ENCODE measurements at regions not wholly inside any gene's neighbourhood (a gene's known extent, or its start where the extent isn't known, plus 50 kb on each side); places are given as distances from the start of the nearest gene placed in this dataset.

DNA sequence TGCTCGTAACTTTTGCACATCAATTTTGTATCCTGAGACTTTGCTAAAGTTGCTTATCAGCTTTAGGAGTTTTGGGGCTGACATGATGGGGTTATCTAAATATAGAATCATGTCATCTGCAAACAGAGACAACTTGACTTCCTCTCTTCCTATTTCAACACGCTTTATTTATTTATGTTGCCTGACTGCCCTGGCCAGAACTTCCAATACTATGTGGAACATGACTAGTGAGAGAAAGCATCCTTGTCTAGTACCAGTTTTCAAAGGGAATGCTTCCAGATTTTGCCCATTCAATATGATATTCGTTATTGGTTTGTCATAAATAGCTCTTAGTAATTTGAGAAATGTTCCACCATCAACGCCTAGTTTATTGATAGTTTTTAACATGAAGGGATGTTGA lies 65.4 kb upstream of the CDH12 start:
- no TSS peak for BruUV-seq (replicated peaks)
- ChIA-PET CTCF (no interaction called here), POLR2A (no interaction called here)
- in situ Hi-C loops (cut with HindIII; ENCODE audit: low pct_unique_long_range_greater_than_20kb, low sequenced_read_pairs): no loop called here
- no peak overlapping the region for H3K4me3 ChIP-seq (ENCODE audit: low read depth in 2 of 2, low read length in 2 of 2)
- H3K27ac ChIP-seq (ENCODE audit: low read length): no peak overlapping the region
- no peaks in the 10 kb centered on the region for H3K4me1 ChIP-seq (ENCODE audit: control insufficient read depth, insufficient read depth, low read length)
- DNase-seq (ENCODE audit: low read depth, low spot score): no peak
- no peak for ATAC-seq
- TF ChIP-seq POLR2AphosphoS5 (IDR thresholded peaks at IDR 0.05; ENCODE audit: low read depth, low read length) (no peak), TCF7L2 (IDR thresholded peaks at IDR 0.05; ENCODE audit: low read depth, low read length) (no peak), CTCF (IDR thresholded peaks at IDR 0.05) (no peak), SIN3A (IDR thresholded peaks at IDR 0.05; ENCODE audit: borderline replicate concordance, insufficient read depth, low read depth, low read length) (no peak)
- TF ChIP-seq, protein P1, sequence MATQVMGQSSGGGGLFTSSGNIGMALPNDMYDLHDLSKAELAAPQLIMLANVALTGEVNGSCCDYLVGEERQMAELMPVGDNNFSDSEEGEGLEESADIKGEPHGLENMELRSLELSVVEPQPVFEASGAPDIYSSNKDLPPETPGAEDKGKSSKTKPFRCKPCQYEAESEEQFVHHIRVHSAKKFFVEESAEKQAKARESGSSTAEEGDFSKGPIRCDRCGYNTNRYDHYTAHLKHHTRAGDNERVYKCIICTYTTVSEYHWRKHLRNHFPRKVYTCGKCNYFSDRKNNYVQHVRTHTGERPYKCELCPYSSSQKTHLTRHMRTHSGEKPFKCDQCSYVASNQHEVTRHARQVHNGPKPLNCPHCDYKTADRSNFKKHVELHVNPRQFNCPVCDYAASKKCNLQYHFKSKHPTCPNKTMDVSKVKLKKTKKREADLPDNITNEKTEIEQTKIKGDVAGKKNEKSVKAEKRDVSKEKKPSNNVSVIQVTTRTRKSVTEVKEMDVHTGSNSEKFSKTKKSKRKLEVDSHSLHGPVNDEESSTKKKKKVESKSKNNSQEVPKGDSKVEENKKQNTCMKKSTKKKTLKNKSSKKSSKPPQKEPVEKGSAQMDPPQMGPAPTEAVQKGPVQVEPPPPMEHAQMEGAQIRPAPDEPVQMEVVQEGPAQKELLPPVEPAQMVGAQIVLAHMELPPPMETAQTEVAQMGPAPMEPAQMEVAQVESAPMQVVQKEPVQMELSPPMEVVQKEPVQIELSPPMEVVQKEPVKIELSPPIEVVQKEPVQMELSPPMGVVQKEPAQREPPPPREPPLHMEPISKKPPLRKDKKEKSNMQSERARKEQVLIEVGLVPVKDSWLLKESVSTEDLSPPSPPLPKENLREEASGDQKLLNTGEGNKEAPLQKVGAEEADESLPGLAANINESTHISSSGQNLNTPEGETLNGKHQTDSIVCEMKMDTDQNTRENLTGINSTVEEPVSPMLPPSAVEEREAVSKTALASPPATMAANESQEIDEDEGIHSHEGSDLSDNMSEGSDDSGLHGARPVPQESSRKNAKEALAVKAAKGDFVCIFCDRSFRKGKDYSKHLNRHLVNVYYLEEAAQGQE (IDR thresholded peaks at IDR 0.05; ENCODE audit: insufficient read depth in 1 of 2, low read depth in 2 of 2, low read length in 1 of 2): no peak
- H3K27me3 ChIP-seq (ENCODE audit: control insufficient read depth, insufficient read depth, low read length): no peaks in the 10 kb centered on the region
- no peaks in the 10 kb centered on the region for H3K9me3 ChIP-seq (ENCODE audit: control insufficient read depth, insufficient read depth, low read depth, low read length)
- intact Hi-C loops (cut with micrococcal nuclease; ENCODE audit: unreplicated experiment): loop anchor here (5.0 kb wide), 1 partner anchor 1049 kb away; no protein-coding TSS in a partner anchor
- H3K36me3 ChIP-seq (ENCODE audit: control insufficient read depth, insufficient read depth, low read length): no peaks in the 10 kb centered on the region

GRCh38 chr5:22916393-22916792 lies 63.2 kb upstream of the CDH12 start:
- POLR2A ChIA-PET: no interaction called here
- H3K27ac ChIP-seq (ENCODE audit: low read length): no peak overlapping the region
- no peak for TF ChIP-seq CTCF (IDR thresholded peaks at IDR 0.05)
- no peak for TF ChIP-seq SIN3A (IDR thresholded peaks at IDR 0.05; ENCODE audit: borderline replicate concordance, insufficient read depth, low read depth, low read length)
- no peak for TF ChIP-seq POLR2AphosphoS5 (IDR thresholded peaks at IDR 0.05; ENCODE audit: low read depth, low read length)
- TF ChIP-seq, protein P1 (IDR thresholded peaks at IDR 0.05; ENCODE audit: insufficient read depth in 1 of 2, low read depth in 2 of 2, low read length in 1 of 2): no peak
- TF ChIP-seq TCF7L2 (IDR thresholded peaks at IDR 0.05; ENCODE audit: low read depth, low read length): no peak
- H3K27me3 ChIP-seq (ENCODE audit: control insufficient read depth, insufficient read depth, low read length): no peaks in the 10 kb centered on the region
- BruUV-seq (replicated peaks): no TSS peak
- no peaks in the 10 kb centered on the region for H3K4me1 ChIP-seq (ENCODE audit: control insufficient read depth, insufficient read depth, low read length)
- no peak for DNase-seq (ENCODE audit: low read depth, low spot score)
- no peak for ATAC-seq
- no peak overlapping the region for H3K4me3 ChIP-seq (ENCODE audit: low read depth in 2 of 2, low read length in 2 of 2)
- in situ Hi-C loops (cut with HindIII; ENCODE audit: low pct_unique_long_range_greater_than_20kb, low sequenced_read_pairs): no loop called here
- H3K9me3 ChIP-seq (ENCODE audit: control insufficient read depth, insufficient read depth, low read depth, low read length): no peaks in the 10 kb centered on the region
- no peaks in the 10 kb centered on the region for H3K36me3 ChIP-seq (ENCODE audit: control insufficient read depth, insufficient read depth, low read length)
- intact Hi-C loops (cut with micrococcal nuclease; ENCODE audit: unreplicated experiment): loop anchor here (5.0 kb wide), 1 partner anchor 1051 kb away; no protein-coding TSS in a partner anchor
- CTCF ChIA-PET: no interaction called here
